ENCODE measurements at regions not wholly inside any gene's neighbourhood (a gene's known extent, or its start where the extent isn't known, plus 50 kb on each side); places are given as distances from the start of the nearest gene placed in this dataset.

GRCh38 chr5:169429044-169429443 lies 128.1 kb upstream of the SLIT3 start:
- no peak for DNase-seq (ENCODE audit: low read depth)
- no peak overlapping the region for H3K4me3 ChIP-seq (ENCODE audit: low read depth, low read length)
- no peak for TF ChIP-seq CTCF (IDR thresholded peaks at IDR 0.05; ENCODE audit: control insufficient read depth, extremely low read depth, insufficient read depth)

- DNase-seq (ENCODE audit: low read depth) = no peak
- TF ChIP-seq CTCF (IDR thresholded peaks at IDR 0.05; ENCODE audit: control insufficient read depth, extremely low read depth, insufficient read depth) = no peak
- no peak overlapping the region for H3K4me3 ChIP-seq (ENCODE audit: low read depth, low read length)
Observed at GRCh38 chr5:169426784-169427183, 125.8 kb upstream of the SLIT3 start.

- H3K4me3 ChIP-seq (ENCODE audit: low read depth, low read length) = no peak overlapping the region
- no peak for TF ChIP-seq CTCF (IDR thresholded peaks at IDR 0.05; ENCODE audit: control insufficient read depth, extremely low read depth, insufficient read depth)
- DNase-seq (ENCODE audit: low read depth) = no peak
Observed at GRCh38 chr5:169424670-169425378, 123.9 kb upstream of the SLIT3 start.

- H3K4me3 ChIP-seq (ENCODE audit: low read depth, low read length) = no peak overlapping the region
Observed at GRCh38 chr5:169424279-169424655, 123.3 kb upstream of the SLIT3 start.

GRCh38 chr5:169423580-169424278 lies 122.8 kb upstream of the SLIT3 start:
- DNase-seq (ENCODE audit: low read depth) = no peak
- no peak for TF ChIP-seq CTCF (IDR thresholded peaks at IDR 0.05; ENCODE audit: control insufficient read depth, extremely low read depth, insufficient read depth)

More at GRCh38 chr5:169424279-169424655, 123.3 kb upstream of the SLIT3 start:
- no peak for TF ChIP-seq CTCF (IDR thresholded peaks at IDR 0.05; ENCODE audit: control insufficient read depth, extremely low read depth, insufficient read depth)
- no peak for DNase-seq (ENCODE audit: low read depth)

GRCh38 chr5:169422087-169422486 lies 121.1 kb upstream of the SLIT3 start:
- no peak for TF ChIP-seq CTCF (IDR thresholded peaks at IDR 0.05; ENCODE audit: control insufficient read depth, extremely low read depth, insufficient read depth)
- DNase-seq (ENCODE audit: low read depth) = no peak
- no peak overlapping the region for H3K4me3 ChIP-seq (ENCODE audit: low read depth, low read length)

More at GRCh38 chr5:169423580-169424278, 122.8 kb upstream of the SLIT3 start:
- H3K4me3 ChIP-seq (ENCODE audit: low read depth, low read length) = no peak overlapping the region

Data from LNCaP clone FGC (cell line).